BLaER1 treated with 17β-estradiol and CSF1 and Interleukin-3, amounts not matched to agents 10 nM and 100 nM (cell line): ENCODE measurements at regions not wholly inside any gene's neighbourhood (a gene's known extent, or its start where the extent isn't known, plus 50 kb on each side); places are given as distances from the start of the nearest gene placed in this dataset.

ENCODE experiments used
- H3K27ac ChIP-seq, 11 experiments: shearing (Covaris generic); formaldehyde crosslinking; 2 replicates each; pipeline ENCODE4 v1.8.1; 2022
- H3K27me3 ChIP-seq, 11 experiments: shearing (Covaris generic); formaldehyde crosslinking; 2 replicates each; pipeline ENCODE4 v1.8.1; 2022
- H3K36me3 ChIP-seq, 11 experiments: shearing (Covaris generic); formaldehyde crosslinking; 2 replicates each; pipeline ENCODE4 v1.8.1; 2022
- H3K4me1 ChIP-seq, 10 experiments: shearing (Covaris generic); formaldehyde crosslinking; 2 replicates each; pipeline ENCODE4 v1.8.1; 2022
- H3K4me2 ChIP-seq, 11 experiments: shearing (Covaris generic); formaldehyde crosslinking; 2 replicates each; pipeline ENCODE4 v1.8.1; 2022
- H3K4me3 ChIP-seq, 10 experiments: shearing (Covaris generic); formaldehyde crosslinking; 2 replicates each; pipeline ENCODE4 v1.8.1; 2022
- H3K9ac ChIP-seq, 11 experiments: shearing (Covaris generic); formaldehyde crosslinking; 2 replicates each; pipeline ENCODE4 v1.8.1; 2022
- H3K9me3 ChIP-seq, 11 experiments: shearing (Covaris generic); formaldehyde crosslinking; replicated peaks in 1 of 11; 2 replicates each; pipeline ENCODE4 v1.8.1; 2022
- H4K20me1 ChIP-seq, 11 experiments: shearing (Covaris generic); formaldehyde crosslinking; 2 replicates each; pipeline ENCODE4 v1.8.1; 2022
- Cebpa-rat ChIP-seq, 11 experiments: shearing (Covaris generic); IDR thresholded peaks; 2 replicates each; pipeline ENCODE4 v1.8.1; 2022

DNA sequence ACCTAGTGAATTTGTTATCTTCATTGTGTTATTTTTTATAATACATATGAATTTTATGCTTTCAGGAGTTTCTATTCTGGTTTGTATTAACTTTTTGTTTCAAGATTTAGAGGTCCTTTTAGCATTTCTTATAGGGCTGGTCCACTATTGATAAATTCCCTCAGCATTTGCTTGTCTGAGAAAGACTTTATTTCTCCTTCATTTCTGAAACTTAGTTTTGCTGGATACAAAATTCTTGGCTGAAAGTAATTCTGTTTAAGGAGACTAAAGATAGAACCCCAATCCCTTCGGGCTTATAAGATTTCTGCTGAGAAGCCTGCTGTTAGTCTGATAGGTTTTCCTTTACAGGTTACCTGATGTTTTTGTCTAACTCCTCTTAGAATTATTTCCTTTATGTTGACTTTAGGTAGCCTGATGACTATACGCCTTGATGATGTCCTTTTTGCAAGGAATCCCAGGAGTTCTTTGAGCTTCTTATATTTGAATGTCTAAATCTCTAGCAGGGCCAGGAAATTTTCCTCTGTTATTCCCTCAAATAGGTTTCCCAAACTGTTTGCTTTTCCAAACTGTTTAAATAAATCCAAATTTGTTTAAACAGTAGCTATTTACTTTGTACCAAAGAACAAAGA lies 127.1 kb downstream of the CYSLTR2 start:
- Histone ChIP-seq H3K9ac (no peak overlapping the region), H3K27me3 (no peaks in the 10 kb centered on the region), H3K9me3 (peaks cover 37 to 51% (median 44%) of the 10 kb centered on the region in 11 experiments), H3K27ac (no peak overlapping the region), H4K20me1 (no peaks in the 10 kb centered on the region), H3K36me3 (no peaks in the 10 kb centered on the region), H3K4me1 (peaks cover 0 to 22% (median 17%) of the 10 kb centered on the region in 10 experiments; a peak in 14 of 20 replicates), H3K4me3 (no peak overlapping the region), H3K4me2 (no peak overlapping the region)
- TF ChIP-seq Cebpa-rat (IDR thresholded peaks at IDR 0.05): no peak

DNA sequence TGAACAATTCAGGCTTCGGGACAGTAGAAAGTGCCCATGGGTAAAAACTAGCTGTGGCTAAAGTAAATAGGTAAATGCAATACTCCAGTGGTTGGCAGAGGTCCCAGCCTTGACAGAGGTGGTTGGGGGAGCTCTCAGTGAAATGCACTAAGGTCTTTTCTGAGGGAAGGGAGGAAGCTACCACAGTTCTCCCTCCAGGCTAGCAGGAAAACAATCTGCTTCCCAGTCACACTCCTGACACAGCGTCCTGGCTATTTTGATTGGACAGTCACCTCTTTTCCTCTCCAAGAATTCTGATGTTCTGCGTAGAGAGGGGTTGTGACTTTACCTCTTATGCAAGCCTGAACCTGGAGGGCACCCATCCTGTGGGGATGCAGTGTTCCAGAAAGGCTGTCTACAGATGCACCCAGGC lies 128.7 kb downstream of the CYSLTR2 start:
- peak overlapping the region in 8 of 11 experiments; percentile 42 to 74 (median 65); a peak in 13 of 22 replicates for H3K27ac ChIP-seq
- peaks cover 37 to 51% (median 45%) of the 10 kb centered on the region in 11 experiments for H3K9me3 ChIP-seq
- H3K4me3 ChIP-seq: no peak overlapping the region
- H4K20me1 ChIP-seq: no peaks in the 10 kb centered on the region
- no peak for TF ChIP-seq Cebpa-rat (IDR thresholded peaks at IDR 0.05)
- H3K27me3 ChIP-seq: no peaks in the 10 kb centered on the region
- no peaks in the 10 kb centered on the region for H3K36me3 ChIP-seq
- peaks cover 0 to 22% (median 17%) of the 10 kb centered on the region in 10 experiments; a peak in 14 of 20 replicates for H3K4me1 ChIP-seq
- peak overlapping the region in 3 of 11 experiments; percentile 25 to 31 (median 27); a peak in 6 of 22 replicates for H3K9ac ChIP-seq
- H3K4me2 ChIP-seq: peak overlapping the region in 10 of 11 experiments; percentile 3 to 60 (median 45); a peak in 14 of 22 replicates

DNA sequence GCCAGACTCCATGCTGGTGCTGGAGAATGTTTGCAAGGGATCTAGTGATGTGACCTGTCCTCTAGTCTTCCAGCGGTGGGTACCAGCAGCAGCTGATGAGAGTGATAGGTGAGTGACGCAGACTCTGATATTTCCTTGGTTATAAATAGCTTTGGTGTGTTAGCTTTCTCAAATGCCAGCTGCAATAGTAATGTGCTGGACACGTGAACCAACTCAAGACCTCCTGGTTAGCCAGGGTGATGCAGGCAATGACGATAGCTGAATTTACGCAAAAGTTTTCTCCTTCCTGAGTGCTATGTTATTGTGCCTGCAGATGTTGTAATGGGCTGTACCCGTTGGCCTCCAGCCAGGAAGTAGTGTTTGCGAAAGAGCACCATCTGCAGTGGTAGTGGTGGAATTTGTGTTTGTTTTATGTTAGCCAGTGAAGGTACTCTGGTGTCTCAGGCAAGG lies 129.5 kb downstream of the CYSLTR2 start:
- peak overlapping the region in 5 of 11 experiments; percentile 23 to 51 (median 27); a peak in 7 of 22 replicates for H3K9ac ChIP-seq
- peak in 9 of 11 experiments; percentile 41 to 85 (median 61); a peak in 13 of 22 replicates for TF ChIP-seq Cebpa-rat (IDR thresholded peaks at IDR 0.05)
- H3K27ac ChIP-seq: peak overlapping the region in 8 of 11 experiments; percentile 42 to 74 (median 65); a peak in 13 of 22 replicates

DNA sequence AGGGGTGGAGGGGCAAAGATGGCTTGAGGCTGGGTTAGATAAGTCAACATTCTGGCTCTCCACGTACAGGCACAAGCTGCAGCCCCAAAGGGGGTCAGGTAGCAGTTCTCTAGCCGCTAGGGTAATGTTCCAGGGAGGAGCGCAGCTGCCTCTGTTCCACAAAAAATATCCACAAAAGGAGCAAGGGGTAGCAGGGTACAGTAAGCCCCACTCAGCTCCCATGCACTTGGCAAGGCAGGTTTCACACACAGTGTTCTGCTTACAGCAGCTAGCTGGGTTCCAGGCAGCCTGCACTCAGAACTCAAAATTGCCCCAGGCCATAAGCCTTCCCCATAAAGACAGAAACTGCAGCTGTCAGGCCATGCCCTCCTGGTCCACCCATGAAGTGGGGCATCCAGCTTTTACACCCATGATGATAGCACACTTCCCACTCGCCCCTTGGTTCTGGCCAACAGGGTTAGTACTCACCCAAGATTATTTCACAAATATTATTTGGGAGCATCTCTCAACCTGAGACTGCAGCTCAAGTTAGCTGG lies 130.0 kb downstream of the CYSLTR2 start:
- Histone ChIP-seq H3K9me3 (peaks cover 37 to 51% (median 44%) of the 10 kb centered on the region in 11 experiments), H4K20me1 (no peaks in the 10 kb centered on the region), H3K4me3 (no peak overlapping the region; a peak in 1 of 20 replicates), H3K9ac (no peak overlapping the region; a peak in 3 of 22 replicates), H3K36me3 (no peaks in the 10 kb centered on the region), H3K27ac (peak overlapping the region in 9 of 11 experiments; percentile 35 to 74 (median 65); a peak in 12 of 22 replicates), H3K27me3 (no peaks in the 10 kb centered on the region), H3K4me2 (peak overlapping the region in 9 of 11 experiments; percentile 3 to 60 (median 49); a peak in 14 of 22 replicates), H3K4me1 (peaks cover 0 to 22% (median 17%) of the 10 kb centered on the region in 10 experiments; a peak in 14 of 20 replicates)
- no peak for TF ChIP-seq Cebpa-rat (IDR thresholded peaks at IDR 0.05)

More for the DNA sequence above, 129.5 kb downstream of the CYSLTR2 start:
- H3K36me3 ChIP-seq: no peaks in the 10 kb centered on the region
- peaks cover 37 to 51% (median 44%) of the 10 kb centered on the region in 11 experiments for H3K9me3 ChIP-seq
- no peak overlapping the region; a peak in 1 of 20 replicates for H3K4me3 ChIP-seq
- H3K27me3 ChIP-seq: no peaks in the 10 kb centered on the region
- no peaks in the 10 kb centered on the region for H4K20me1 ChIP-seq
- peak overlapping the region in 10 of 11 experiments; percentile 3 to 60 (median 45); a peak in 16 of 22 replicates for H3K4me2 ChIP-seq
- H3K4me1 ChIP-seq: peaks cover 0 to 22% (median 17%) of the 10 kb centered on the region in 10 experiments; a peak in 14 of 20 replicates

DNA sequence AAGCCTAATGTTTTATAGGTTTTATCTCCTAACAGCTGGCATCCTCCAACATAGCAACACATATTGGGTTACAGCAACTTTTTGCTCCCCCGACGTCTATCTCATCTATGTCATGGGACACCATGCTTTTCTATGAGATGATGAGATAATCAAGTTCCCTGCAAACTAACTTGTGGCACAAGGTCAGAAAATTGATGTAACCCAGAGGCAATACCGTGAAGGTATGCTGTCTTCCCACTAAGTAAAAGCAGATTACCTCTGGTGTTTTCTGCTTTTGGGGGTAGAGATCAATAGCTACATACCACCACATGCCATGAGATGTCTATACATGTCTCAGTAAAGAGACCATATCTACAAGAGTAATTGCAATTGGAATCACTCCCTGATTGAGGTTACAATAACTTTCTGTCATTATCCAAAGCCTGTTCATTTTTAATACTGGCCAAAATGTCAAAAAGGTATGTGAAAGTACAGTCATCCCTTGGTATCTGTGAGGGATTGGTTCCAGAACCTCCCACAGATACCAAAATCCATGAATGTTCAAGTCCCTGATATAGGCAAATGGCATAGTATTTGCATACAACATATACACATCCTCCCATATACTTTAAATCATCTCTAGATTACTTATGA lies 131.3 kb downstream of the CYSLTR2 start:
- Histone ChIP-seq H3K27ac (no peak overlapping the region; a peak in 1 of 22 replicates), H3K36me3 (no peaks in the 10 kb centered on the region), H3K4me1 (peaks cover 0 to 22% (median 17%) of the 10 kb centered on the region in 10 experiments; a peak in 14 of 20 replicates), H3K9ac (no peak overlapping the region), H3K9me3 (peaks cover 31 to 45% (median 37%) of the 10 kb centered on the region in 11 experiments), H3K4me2 (no peak overlapping the region), H3K4me3 (no peak overlapping the region), H4K20me1 (no peaks in the 10 kb centered on the region), H3K27me3 (no peaks in the 10 kb centered on the region)
- no peak for TF ChIP-seq Cebpa-rat (IDR thresholded peaks at IDR 0.05)

DNA sequence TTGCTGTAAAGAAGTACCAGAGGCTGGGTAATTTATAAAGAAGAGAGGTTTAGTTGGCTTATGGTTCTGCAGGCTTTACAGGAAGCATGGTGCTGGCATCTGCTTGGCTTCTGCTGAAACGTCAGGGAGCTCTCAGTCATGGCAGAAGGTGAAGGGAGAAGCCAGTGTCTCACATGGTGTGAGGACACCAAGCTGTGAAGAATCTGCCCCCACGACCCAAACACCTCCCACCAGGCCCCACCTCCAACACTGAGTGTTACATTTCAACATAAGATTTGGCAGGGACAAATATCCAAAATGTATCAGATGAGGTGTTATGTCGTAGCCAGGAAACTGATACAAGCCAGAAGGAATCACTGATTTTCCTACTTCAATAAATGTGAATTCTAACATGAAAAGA lies 136.5 kb downstream of the CYSLTR2 start:
- H3K4me1 ChIP-seq: peaks cover 0 to 24% (median 0%) of the 10 kb centered on the region in 10 experiments; a peak in 8 of 20 replicates

DNA sequence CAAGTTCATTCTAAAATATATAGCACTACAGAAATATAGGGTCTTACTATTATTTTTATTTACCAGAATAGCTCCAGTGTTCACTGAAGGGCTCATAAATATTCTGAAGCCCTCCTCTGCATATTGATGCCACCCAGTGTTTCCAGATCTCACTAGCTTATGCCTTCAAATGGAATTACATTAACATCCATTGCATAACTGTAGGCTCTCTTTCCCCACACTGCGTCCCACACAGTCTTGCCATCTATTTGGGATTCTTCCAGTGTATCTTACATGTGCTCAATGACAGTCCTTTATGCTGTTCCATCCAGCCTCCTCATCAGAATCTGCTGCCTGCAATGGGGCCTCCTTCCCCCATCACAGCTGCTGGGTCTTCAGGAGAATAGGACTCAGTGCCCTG lies 137.2 kb downstream of the CYSLTR2 start:
- H3K27ac ChIP-seq: peak overlapping the region in 2 of 11 experiments; percentile 43 to 59; a peak in 3 of 22 replicates
- H3K9me3 ChIP-seq: peaks cover 0 to 5% (median 0%) of the 10 kb centered on the region in 11 experiments; a peak in 1 of 22 replicates
- peak overlapping the region in 4 of 11 experiments; percentile 30 to 81 (median 70); a peak in 7 of 22 replicates for H3K4me2 ChIP-seq

More for the DNA sequence above, 136.5 kb downstream of the CYSLTR2 start:
- TF ChIP-seq Cebpa-rat (IDR thresholded peaks at IDR 0.05): no peak
- Histone ChIP-seq H3K4me3 (no peak overlapping the region), H3K4me2 (no peak overlapping the region), H3K27me3 (no peaks in the 10 kb centered on the region), H3K27ac (no peak overlapping the region), H3K9me3 (peaks cover 0 to 5% (median 0%) of the 10 kb centered on the region in 11 experiments; a peak in 1 of 22 replicates), H4K20me1 (no peaks in the 10 kb centered on the region), H3K9ac (no peak overlapping the region), H3K36me3 (no peaks in the 10 kb centered on the region)

DNA sequence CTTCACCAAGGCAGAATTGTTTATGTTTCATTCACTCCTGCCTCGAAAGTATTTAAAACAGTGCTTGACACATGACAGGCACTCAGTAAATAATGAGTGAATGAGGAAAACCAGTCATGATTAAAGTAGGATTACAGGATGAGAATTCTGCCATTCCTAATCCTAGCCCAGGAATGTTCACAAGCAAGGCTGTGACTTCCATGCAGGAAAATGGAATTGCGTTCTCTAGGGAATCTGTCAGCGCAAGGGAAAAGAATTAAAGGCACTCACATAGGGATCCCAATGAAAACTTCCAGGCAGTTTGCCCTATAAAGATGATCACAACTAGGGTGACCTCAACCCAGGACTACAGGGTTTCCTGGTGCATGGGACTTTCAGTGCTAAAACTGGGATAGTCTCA lies 143.4 kb downstream of the CYSLTR2 start:
- no peaks in the 10 kb centered on the region for H4K20me1 ChIP-seq
- TF ChIP-seq Cebpa-rat (IDR thresholded peaks at IDR 0.05): no peak
- H3K27me3 ChIP-seq: no peaks in the 10 kb centered on the region
- H3K4me1 ChIP-seq: peaks cover 0 to 8% (median 0%) of the 10 kb centered on the region in 10 experiments; a peak in 8 of 20 replicates
- no peak overlapping the region for H3K4me2 ChIP-seq
- no peak overlapping the region for H3K4me3 ChIP-seq
- no peak overlapping the region for H3K9ac ChIP-seq
- no peaks in the 10 kb centered on the region for H3K36me3 ChIP-seq
- no peak overlapping the region for H3K27ac ChIP-seq
- H3K9me3 ChIP-seq: no peaks in the 10 kb centered on the region

More for the DNA sequence above, 137.2 kb downstream of the CYSLTR2 start:
- Histone ChIP-seq H4K20me1 (no peaks in the 10 kb centered on the region), H3K27me3 (no peaks in the 10 kb centered on the region), H3K9ac (no peak overlapping the region; a peak in 1 of 22 replicates), H3K36me3 (no peaks in the 10 kb centered on the region), H3K4me1 (peaks cover 0 to 24% (median 0%) of the 10 kb centered on the region in 10 experiments; a peak in 8 of 20 replicates), H3K4me3 (no peak overlapping the region)
- TF ChIP-seq Cebpa-rat (IDR thresholded peaks at IDR 0.05): no peak
